Stimulated activated CD8-positive, alpha-beta memory T cell treated with anti-CD3 and anti-CD28 coated beads, Interleukin-4, amount 100 ng/mL, for 48 hours (primary cell): ENCODE measurements at regions not wholly inside any gene's neighbourhood (a gene's known extent, or its start where the extent isn't known, plus 50 kb on each side); places are given as distances from the start of the nearest gene placed in this dataset.
A peak's percentile ranks its signal among the peaks of the same experiment; 100 is the strongest.

ENCODE experiments used
- DNase-seq: peaks from one replicate; pipeline ENCODE4 v3.0.0-alpha.2; 2020

- no peak for DNase-seq
Observed at GRCh38 chr22:49721211-49721763, 106.4 kb downstream of the BRD1 start.

DNA sequence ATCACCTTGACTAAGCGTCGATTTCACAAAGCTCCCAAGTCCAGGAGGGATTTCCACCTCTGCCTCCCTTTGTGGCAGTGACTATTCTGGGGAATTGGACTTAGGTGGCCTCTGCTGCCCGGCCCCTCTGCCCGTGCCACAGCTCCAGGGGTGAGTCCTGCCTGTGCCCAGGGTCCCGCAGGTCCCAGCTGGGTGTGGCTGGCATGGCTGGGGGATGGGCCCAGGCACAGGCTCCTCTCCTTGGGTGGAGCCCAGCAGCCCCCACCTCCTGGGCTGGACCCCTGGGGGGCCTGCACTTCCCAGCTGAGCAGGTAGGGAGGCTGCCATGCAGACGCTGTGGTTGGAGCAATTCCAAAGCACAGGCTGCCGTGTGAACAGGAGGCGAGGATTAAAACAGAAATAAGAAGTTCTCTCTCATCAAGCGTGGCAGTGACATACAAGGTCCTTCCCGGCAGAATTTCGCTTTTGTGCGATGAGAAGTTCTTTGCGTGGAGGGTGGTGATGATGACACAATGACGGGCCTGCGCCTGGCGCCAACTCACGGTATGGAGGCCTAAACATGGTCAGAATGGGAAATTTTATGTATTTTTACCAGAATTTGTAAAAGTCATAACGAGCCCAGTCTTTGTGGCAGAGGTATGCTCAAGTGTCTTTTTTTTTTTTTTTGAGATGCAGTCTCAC lies 107.3 kb downstream of the BRD1 start:
- DNase-seq: no peak

- no peak for DNase-seq
Observed at GRCh38 chr22:49719046-49719445, 108.6 kb downstream of the BRD1 start.

- DNase-seq: no peak
Observed at GRCh38 chr22:49718396-49718795, 109.3 kb downstream of the BRD1 start.

- no peak for DNase-seq
Observed at GRCh38 chr22:49717322-49717919, 110.3 kb downstream of the BRD1 start.

DNA sequence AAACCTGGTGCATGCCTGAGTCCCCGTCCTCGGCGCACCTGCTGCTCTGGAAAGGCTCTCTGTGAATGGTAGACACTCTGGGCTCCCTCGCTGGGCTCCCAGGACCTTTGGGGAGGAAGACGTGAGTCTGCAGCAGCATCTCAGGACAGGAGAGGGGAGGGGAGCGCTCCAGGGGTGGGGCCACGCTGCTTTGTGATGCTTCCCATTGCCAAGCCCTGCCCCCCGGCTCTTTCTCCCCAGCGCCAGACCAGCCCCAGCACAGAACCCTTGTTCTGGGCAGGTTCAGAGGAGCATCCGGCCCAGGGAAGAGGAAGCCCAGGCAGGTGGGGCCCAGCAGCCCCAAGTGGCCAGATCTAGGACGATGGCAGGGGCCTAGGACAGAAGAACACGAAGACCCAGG lies 111.2 kb downstream of the BRD1 start:
- no peak for DNase-seq

- DNase-seq: no peak
Observed at GRCh38 chr22:49715450-49715849, 112.2 kb downstream of the BRD1 start.

- DNase-seq: no peak
Observed at GRCh38 chr22:49713003-49713402, 114.7 kb downstream of the BRD1 start.

GRCh38 chr22:49712195-49712791 lies 115.4 kb downstream of the BRD1 start:
- DNase-seq: no peak

GRCh38 chr22:49710746-49711145 lies 116.9 kb downstream of the BRD1 start:
- DNase-seq: no peak

DNA sequence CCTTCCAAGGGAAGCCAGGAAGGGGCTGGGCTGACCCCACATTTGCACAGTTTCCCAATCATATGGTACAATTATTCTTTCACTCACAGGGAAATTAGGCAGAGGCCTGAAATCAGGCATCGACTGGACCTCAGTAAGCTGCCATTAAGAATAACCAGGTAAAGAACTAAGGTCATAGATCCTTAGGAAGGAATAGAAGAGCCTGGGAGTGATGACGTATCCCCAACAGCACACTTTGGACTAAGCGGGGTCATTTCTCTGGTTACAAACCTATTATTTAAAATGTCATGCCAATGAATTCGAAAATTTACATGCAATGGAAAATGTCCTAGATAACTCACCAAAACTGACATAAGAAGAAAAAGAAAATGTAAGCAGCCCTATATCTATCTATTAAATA lies 118.2 kb downstream of the BRD1 start:
- DNase-seq: no peak

- no peak for DNase-seq
Observed at GRCh38 chr22:49705972-49706352, 121.7 kb downstream of the BRD1 start.

DNA sequence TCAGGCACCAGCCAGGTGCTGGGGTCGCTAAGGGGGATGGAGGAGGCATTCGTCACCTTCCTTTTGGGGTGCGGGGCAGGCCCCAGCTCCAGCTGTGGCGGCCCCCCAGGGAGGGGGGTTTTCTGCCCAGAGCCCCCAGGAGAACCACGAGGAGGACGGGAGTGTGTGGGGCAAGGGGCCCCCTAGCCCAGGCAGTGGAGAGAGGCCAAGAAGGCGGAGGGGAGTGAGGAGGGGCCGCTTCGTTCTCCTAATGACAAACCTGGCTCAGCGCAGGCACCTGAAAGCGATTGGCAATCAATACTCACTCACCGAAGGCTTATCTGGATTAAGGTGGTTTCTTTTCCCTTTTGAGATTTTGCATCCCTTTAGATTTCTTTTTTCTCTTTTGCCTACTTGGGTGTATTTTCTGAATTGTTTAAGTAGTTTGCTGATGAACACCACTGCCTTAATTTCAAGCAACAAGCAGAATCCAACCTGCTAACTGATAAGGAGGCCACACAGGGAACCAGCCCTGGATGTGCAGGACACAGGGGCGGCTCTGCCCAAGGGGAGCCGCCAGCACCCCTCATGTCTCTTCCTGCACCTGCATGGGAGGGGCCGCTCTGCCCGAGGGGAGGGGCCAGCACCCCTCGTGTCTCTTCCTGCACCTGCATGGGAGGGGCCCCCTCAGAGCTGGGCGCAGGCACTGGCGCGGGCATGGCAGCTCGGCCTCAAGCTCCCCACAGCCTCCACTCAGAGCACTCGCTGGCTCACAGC lies 122.3 kb downstream of the BRD1 start:
- DNase-seq: peak; percentile 14

DNA sequence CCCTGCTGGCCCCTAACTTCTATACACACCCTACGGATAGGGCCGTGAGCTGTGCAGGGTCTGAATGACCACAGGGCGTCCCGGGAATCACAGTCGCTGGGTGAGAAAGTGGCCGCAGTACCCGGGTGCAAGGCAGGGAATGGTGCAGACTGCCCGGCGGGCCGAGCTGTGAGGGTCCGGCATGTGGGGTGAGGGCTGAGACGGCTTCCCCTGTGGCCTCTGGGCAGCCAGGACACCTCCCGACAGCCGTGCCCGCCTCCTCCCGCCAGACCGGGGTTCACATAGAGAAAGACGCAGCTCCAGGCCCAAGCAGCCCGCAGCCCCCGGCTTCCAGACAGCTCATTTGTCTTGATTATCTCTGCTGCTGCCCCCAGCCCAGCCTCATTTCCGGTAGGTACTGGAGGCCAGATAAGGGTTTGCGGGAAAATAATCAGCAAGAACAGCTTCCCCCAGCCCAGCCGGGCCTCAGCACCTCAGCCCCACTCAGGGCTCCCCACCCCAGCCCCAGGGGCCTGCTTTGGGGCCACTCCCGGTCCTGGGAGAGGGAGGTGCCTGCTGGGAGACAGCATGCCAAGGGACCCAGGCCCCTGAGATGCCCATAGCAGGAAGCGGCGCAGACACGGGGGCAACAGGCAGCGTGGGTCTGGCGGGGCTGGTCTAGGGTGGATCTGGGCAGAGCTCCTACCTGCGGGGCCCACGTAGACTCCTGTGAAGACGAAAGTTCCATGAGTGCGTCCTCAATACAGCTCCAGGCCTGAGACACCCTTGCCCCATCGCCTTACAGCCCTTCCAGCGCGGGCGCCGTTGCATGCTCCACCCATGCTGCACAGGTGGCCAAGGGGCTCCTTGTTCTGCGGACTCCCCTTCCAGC lies 123.1 kb downstream of the BRD1 start:
- DNase-seq: peak; percentile 11

GRCh38 chr22:49703990-49704344 lies 123.7 kb downstream of the BRD1 start:
- no peak for DNase-seq

DNA sequence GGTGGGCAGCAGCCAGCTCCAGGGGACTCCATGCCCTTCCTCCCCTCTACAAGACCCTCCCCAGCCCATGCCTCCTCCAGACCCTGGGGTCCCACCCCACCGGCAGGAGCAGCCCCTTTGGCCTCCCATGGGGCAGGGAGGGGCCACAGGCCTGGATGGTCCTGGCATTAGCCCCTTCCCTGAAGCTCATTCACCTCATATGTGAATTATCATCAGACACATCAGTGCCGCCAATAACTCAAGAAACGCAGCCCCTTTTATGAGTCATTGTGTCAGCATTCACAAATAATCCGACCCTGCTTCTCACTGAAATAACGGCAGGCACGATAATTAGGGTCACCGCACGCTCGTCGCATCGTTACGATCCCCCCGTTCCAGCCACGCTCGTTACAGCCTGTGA lies 124.2 kb downstream of the BRD1 start:
- peak; percentile 2 for DNase-seq

DNA sequence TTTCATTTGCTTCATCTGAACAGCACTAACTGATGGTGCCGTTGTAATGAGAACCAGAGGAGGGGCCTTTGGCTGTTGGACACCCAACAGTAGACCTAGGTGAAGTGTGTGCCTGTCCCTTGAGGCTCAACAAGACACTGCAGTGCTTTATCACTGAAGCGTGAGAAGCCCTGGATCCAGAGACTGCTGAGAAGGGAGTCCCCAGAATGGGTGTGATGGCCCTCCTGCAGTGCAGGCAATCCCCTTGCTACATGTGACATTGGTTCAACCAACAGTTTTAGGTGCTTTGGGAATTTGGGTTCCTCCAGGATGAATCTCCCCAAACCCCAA lies 125.6 kb downstream of the BRD1 start:
- peak; percentile 16 for DNase-seq

- DNase-seq: peak; percentile 26
Observed at GRCh38 chr22:49701380-49702067, 126.1 kb downstream of the BRD1 start.

DNA sequence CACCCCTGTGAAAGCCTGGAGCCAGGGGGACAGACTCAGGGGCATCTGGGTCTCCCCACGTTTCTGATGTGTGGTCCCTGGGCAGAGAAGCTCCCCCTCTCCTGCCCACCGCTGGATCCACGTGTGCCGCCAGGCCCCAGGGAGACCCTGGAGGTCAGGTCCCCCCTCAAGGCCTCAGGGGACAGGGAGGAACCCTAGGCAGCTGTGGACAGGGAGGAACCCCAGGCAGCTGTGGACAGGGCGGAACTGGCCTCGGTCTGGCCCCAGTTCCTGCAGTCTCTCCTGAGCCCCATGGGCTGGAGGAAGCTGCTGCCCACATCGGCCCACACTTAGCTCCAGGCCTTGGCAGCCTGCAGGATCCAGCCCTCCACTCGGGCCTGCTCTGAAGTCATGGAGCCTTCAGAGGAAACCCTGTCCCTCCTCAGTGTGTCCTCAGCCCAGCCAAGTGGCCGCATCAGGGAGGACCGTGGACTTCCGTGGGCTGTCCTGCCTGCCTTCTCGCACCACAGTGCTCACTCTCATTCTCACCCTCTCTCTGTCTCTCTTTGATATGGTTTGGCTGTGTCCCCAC lies 127.7 kb downstream of the BRD1 start:
- no peak for DNase-seq

DNA sequence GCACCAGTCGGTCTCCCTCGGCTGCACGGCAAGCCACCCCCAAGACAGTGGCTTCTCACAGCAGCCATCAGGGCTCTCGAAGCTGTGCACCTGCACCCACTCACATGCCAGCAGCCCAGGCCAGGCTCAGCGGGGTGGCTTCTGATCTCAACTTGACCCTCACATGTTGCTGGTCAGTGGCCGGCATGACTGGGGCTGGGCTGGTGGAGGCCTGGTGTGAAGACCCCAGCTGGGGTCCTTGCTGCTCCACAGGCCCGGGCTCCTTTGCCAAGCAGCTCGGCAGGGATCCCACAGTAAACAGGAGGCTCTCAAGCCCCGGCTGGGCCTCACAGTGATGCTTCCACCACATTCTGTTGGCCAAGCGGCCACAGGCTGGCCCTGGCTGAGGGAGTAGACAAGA lies 128.2 kb downstream of the BRD1 start:
- DNase-seq: no peak

DNA sequence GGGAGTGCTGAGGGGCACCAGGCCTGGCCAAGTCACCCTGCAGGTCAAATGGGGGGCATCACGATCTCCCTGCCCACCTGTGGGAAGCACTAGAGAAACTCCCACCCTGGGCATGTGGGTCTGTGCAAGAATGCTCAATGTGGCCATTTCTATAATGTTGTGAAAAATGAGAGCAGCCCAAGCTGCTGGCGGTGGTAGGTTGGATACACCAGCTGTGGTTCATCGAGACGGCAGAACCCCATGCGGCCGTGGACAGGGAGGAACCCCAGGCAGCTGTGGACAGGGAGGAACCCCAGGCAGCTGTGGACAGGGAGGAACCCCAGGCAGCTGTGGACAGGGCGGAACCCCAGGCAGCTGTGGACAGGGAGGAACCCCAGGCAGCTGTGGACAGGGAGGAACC lies 129.1 kb downstream of the BRD1 start:
- peak; percentile 2 for DNase-seq

DNA sequence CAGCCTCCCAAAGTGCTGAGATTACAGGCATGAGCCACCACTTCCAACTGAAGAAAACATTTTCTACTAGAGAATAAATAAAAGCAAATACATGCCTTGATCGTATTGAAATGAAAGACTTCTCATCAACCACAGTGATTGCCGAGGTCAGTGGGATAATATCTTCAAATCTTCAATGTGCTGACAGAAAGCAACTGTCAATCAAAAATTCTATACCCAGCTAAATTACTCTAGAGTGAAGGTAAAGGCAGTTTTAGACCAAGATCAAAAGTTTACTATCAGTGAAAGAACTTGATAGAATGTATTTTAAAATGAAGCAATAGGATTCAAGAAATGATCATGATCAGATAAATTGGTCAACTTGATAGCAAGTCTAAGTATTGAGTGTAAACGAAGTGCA lies 130.6 kb downstream of the BRD1 start:
- DNase-seq: no peak
